Psoas muscle (tissue), 7 donors: ENCODE measurements at regions not wholly inside any gene's neighbourhood (a gene's known extent, or its start where the extent isn't known, plus 50 kb on each side); places are given as distances from the start of the nearest gene placed in this dataset.

Experiments
- ATAC-seq, 4 donors: fragments of 200-7000 bp; cut with Tn5 transposase; one replicate each; pipeline ENCODE4 v1.9.1; 2020; ENCODE audit warnings: moderate library complexity in 3 of 4, mild to moderate bottlenecking in 2 of 4
- DNase-seq, 2 donors: peaks; one replicate each; pipeline ENCODE4 v3.0.0-alpha.2; 2020
- H3K27ac ChIP-seq: fragments of 200-600 bp; one replicate; pipeline ENCODE4 v1.8.0; 2022
- H3K27me3 ChIP-seq, 3 donors: fragments of 200-600 bp in 1 of 3; one replicate each; pipeline versions ENCODE4 v1.6.1 to v1.8.0; 2013 to 2022; ENCODE audit warnings: low read length in 2 of 3, mild to moderate bottlenecking in 2 of 3, moderate library complexity in 1 of 3; ENCODE audit not compliant: insufficient read depth in 3 of 3
- H3K36me3 ChIP-seq, 2 donors: fragments of 200-600 bp in 1 of 2; one replicate each; pipeline versions ENCODE4 v1.6.1 to v1.8.0; 2013 to 2022; ENCODE audit warnings: low read depth in 1 of 2, mild to moderate bottlenecking in 1 of 2, moderate library complexity in 1 of 2; ENCODE audit not compliant: insufficient read depth in 1 of 2
- H3K4me1 ChIP-seq: fragments of 200-600 bp; one replicate; pipeline ENCODE4 v1.8.0; 2022
- H3K4me3 ChIP-seq: fragments of 200-600 bp; one replicate; pipeline ENCODE4 v1.8.0; 2022; ENCODE audit warnings: mild to moderate bottlenecking
- H3K9me3 ChIP-seq: fragments of 200-600 bp; one replicate; pipeline ENCODE4 v1.8.0; 2022
- WGBS, 3 donors: extraction: QIAGEN DNeasy Blood & Tissue Kit; methylation state at CpG; one replicate each; pipeline versions ENCODE4 v1.1.6 to v1.1.7; 2013; 5-methylcytosine and 5-hydroxymethylcytosine counted together
- intact Hi-C, 2 donors: fragments of 100-400 bp; cut with DNase I; formaldehyde crosslinking; loops; one replicate each; pipeline versions ENCODE4 v1.11.0 to v1.14.2; 2022
- TF ChIP-seq, protein P1 (sequence below): fragments of 200-600 bp; IDR thresholded peaks from one replicate; pipeline ENCODE4 v1.8.0; 2022; ENCODE audit warnings: antibody characterized with exemption
- donor health status: healthy with polysubstance abuse.
- donor health status: DM: no; HTN: no; CAD: no; lungs with moderate emphysema.
- donor health status: Bipolar disorder and iron deficiency.
- donor health status: healthy.
- donor health status: DM: yes; HTN: yes; CAD: no.
- donor health status: DM: no; HTN: no; CAD: no.
- donor health status: DM: yes; HTN: yes; CAD: no.

- Histone ChIP-seq H3K36me3 (no peaks in the 10 kb centered on the region), H3K9me3 (no peaks in the 10 kb centered on the region), H3K4me1 (no peaks in the 10 kb centered on the region), H3K4me3 (no peak overlapping the region), H3K27me3 (no peaks in the 10 kb centered on the region), H3K27ac (no peak overlapping the region)
- intact Hi-C loops, result no loop called here
- 48 to 53% (median 52%) methylated on average over 1 of the region's 1 CpG for WGBS, 3 donors
- ATAC-seq, result no peak
- no peak for DNase-seq
- TF ChIP-seq, protein P1, sequence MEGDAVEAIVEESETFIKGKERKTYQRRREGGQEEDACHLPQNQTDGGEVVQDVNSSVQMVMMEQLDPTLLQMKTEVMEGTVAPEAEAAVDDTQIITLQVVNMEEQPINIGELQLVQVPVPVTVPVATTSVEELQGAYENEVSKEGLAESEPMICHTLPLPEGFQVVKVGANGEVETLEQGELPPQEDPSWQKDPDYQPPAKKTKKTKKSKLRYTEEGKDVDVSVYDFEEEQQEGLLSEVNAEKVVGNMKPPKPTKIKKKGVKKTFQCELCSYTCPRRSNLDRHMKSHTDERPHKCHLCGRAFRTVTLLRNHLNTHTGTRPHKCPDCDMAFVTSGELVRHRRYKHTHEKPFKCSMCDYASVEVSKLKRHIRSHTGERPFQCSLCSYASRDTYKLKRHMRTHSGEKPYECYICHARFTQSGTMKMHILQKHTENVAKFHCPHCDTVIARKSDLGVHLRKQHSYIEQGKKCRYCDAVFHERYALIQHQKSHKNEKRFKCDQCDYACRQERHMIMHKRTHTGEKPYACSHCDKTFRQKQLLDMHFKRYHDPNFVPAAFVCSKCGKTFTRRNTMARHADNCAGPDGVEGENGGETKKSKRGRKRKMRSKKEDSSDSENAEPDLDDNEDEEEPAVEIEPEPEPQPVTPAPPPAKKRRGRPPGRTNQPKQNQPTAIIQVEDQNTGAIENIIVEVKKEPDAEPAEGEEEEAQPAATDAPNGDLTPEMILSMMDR, result no peak
Measured at GRCh38 chr13:87940776-87941175, 269.6 kb downstream of the SLITRK5 start.

DNA sequence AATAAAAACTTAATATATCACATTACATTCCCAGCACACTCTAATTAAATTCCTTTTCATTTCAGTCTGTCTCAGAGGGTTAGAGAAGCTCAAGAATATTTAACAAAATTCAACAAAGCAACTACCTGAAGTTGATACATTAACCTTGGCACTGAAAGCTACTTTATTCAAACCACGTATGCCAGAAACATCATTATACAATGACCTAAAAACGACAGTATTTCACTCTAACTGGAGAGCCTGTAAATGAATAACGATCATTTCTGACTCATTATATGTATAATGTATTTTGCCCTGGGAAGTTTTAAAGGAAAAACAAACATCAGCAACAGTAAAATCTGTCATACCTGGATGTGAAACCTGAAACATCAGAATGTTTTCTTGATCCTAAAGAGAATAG, 270.1 kb downstream of the SLITRK5 start:
- 67 to 75% (median 75%) methylated on average over 3 of the region's 3 CpGs for WGBS, 3 donors
- DNase-seq, result no peak
- Histone ChIP-seq H3K36me3 (no peaks in the 10 kb centered on the region), H3K4me1 (no peaks in the 10 kb centered on the region), H3K27me3 (no peaks in the 10 kb centered on the region), H3K9me3 (no peaks in the 10 kb centered on the region), H3K4me3 (no peak overlapping the region), H3K27ac (no peak overlapping the region)
- intact Hi-C loops, result no loop called here
- no peak for ATAC-seq
- TF ChIP-seq, protein P1, result no peak

DNA sequence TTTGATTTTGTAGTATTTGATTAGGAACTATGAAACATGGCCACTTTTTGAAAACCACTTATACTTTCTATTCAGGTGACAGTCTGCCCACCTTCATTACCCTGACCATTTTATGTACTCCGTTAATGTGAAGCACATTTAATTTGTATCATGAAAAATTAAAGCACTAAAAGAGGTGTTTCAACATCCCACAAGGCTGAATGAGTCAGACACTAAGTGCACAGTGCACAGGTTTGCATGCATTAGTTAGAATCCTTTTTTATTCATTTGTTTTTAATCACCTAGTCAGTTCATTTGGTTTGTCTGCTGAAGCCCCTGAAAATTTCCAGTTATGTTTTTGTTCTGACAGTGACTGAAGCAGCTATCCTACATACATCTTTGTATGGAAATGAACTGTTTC, 271.0 kb downstream of the SLITRK5 start:
- Histone ChIP-seq H3K36me3 (no peaks in the 10 kb centered on the region), H3K4me1 (no peaks in the 10 kb centered on the region), H3K27ac (no peak overlapping the region), H3K4me3 (no peak overlapping the region), H3K9me3 (no peaks in the 10 kb centered on the region), H3K27me3 (no peaks in the 10 kb centered on the region)
- TF ChIP-seq, protein P1, result no peak
- intact Hi-C loops, result no loop called here
- 81 to 100% (median 91%) methylated on average over 1 of the region's 1 CpG for WGBS, 3 donors
- ATAC-seq (no peak), DNase-seq (no peak)

GRCh38 chr13:87944038-87944437, 272.9 kb downstream of the SLITRK5 start:
- Histone ChIP-seq H3K9me3 (no peaks in the 10 kb centered on the region), H3K36me3 (no peaks in the 10 kb centered on the region), H3K4me3 (no peak overlapping the region), H3K27me3 (no peaks in the 10 kb centered on the region), H3K4me1 (no peaks in the 10 kb centered on the region), H3K27ac (no peak overlapping the region)
- TF ChIP-seq, protein P1, result no peak
- no peak for ATAC-seq
- DNase-seq, result no peak
- intact Hi-C loops, result no loop called here
- WGBS, 3 donors, result 89 to 91% (median 91%) methylated on average over 1 of the region's 1 CpG

DNA sequence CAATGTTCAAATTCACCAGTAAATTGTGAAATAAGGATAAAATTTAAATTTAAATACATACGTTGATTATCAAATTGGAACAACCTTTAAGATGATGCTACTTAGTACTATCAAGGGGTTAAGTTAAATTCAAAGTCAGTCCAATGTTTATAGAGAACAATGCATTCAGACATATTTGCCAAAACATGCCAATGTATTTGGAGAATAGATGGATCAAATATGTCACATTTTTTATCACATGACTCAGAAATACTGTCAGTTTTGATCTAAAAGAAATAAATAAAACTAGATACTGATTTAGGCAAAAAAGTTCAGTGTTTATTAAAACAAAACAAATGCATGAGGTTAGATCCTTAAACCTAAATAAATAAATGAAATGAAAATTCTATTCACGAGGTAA, 281.2 kb downstream of the SLITRK5 start:
- Histone ChIP-seq H3K27ac (no peak overlapping the region), H3K4me1 (no peaks in the 10 kb centered on the region), H3K4me3 (no peak overlapping the region), H3K9me3 (no peaks in the 10 kb centered on the region), H3K36me3 (no peaks in the 10 kb centered on the region), H3K27me3 (no peaks in the 10 kb centered on the region)
- ATAC-seq (no peak), DNase-seq (no peak)
- intact Hi-C loops, result no loop called here
- WGBS, 3 donors, result 83 to 87% (median 86%) methylated on average over 2 of the region's 2 CpGs
- TF ChIP-seq, protein P1, result no peak
